ENCODE measurements at regions not wholly inside any gene's neighbourhood (a gene's known extent, or its start where the extent isn't known, plus 50 kb on each side); places are given as distances from the start of the nearest gene placed in this dataset.

- Histone ChIP-seq H3K4ac (replicated peaks; ENCODE audit: insufficient read length, low read depth, low read length) (no peak overlapping the region), H2BK20ac (ENCODE audit: low read length) (no peak overlapping the region), H3K9ac (replicated peaks in 1 of 4; ENCODE audit: extremely low read depth in 1 of 4, low read depth in 3 of 4, low read length in 3 of 4) (no peak overlapping the region), H4K8ac (ENCODE audit: extremely low read depth, insufficient read depth, low read length) (0 out of 2 replicates have a peak overlapping the region, but pooled peaks have one; percentile 29), H3K56ac (replicated peaks; ENCODE audit: insufficient read length, low read depth, low read length) (no peak overlapping the region), H3K27me3 (replicated peaks in 1 of 4; ENCODE audit: control insufficient read depth in 3 of 4, extremely low read depth in 1 of 4, insufficient read depth in 3 of 4, low read length in 3 of 4) (peaks cover 0 to 32% (median 22%) of the 10 kb centered on the region in 4 experiments; a peak in 6 of 7 replicates), H2BK5ac (ENCODE audit: low read depth, low read length) (no peak overlapping the region), H3K79me1 (ENCODE audit: low read depth, low read length) (no peaks in the 10 kb centered on the region), H2BK15ac (ENCODE audit: low read length) (no peak overlapping the region), H3K23me2 (ENCODE audit: low read depth, low read length) (no peaks in the 10 kb centered on the region), H2BK12ac (ENCODE audit: low read depth, low read length) (no peak overlapping the region), H3K36me3 (ENCODE audit: control insufficient read depth in 2 of 4, insufficient read depth in 4 of 4, low read length in 3 of 4) (no peaks in the 10 kb centered on the region), H3K4me2 (ENCODE audit: insufficient read depth in 1 of 2, low read depth in 2 of 2, low read length in 2 of 2) (no peak overlapping the region), H3K79me2 (ENCODE audit: control insufficient read depth in 1 of 2, insufficient read depth in 2 of 2, low read length in 2 of 2) (no peaks in the 10 kb centered on the region), H3K4me3 (ENCODE audit: extremely low read depth in 1 of 4, insufficient read depth in 2 of 4, low read depth in 3 of 4, low read length in 4 of 4) (no peak overlapping the region), H4K20me1 (replicated peaks in 1 of 2; ENCODE audit: control insufficient read depth in 1 of 2, insufficient read depth in 2 of 2, low read length in 2 of 2) (peaks cover 0 to 1% of the 10 kb centered on the region in 2 experiments), H3K27ac (ENCODE audit: low read depth, low read length) (no peak overlapping the region), H3K9me3 (ENCODE audit: insufficient read depth in 2 of 2, low read depth in 1 of 2, low read length in 1 of 2) (no peaks in the 10 kb centered on the region), H2BK120ac (replicated peaks; ENCODE audit: low read depth, low read length) (no peak overlapping the region), H4K5ac (ENCODE audit: insufficient read length, low read depth, low read length) (no peak overlapping the region), H2AFZ (ENCODE audit: low read length) (no peak overlapping the region), H2AK5ac (ENCODE audit: low read depth, low read length) (no peak overlapping the region), H3K4me1 (replicated peaks in 1 of 4; ENCODE audit: control insufficient read depth in 3 of 4, insufficient read depth in 4 of 4, low read length in 3 of 4) (peaks cover 0 to 14% (median 12%) of the 10 kb centered on the region in 4 experiments; a peak in 4 of 7 replicates), H4K91ac (replicated peaks; ENCODE audit: insufficient read length, low read length) (no peak overlapping the region), H3K18ac (ENCODE audit: extremely low read depth, low read length) (no peak overlapping the region), H3K14ac (ENCODE audit: insufficient read length) (no peak overlapping the region), H3K23ac (ENCODE audit: insufficient read length) (no peak overlapping the region)
- ChIA-PET CTCF (ENCODE audit: partially characterized antibody) (interaction anchor here (0.6 to 2.1 kb wide), 8 partner anchors 11 to 453 kb away, joined by 3 to 5 read pairs (median 4); no protein-coding TSS in a partner anchor), POLR2A (ENCODE audit: partially characterized antibody) (interaction anchor here (0.8 to 1.7 kb wide), 3 partner anchors 10 to 92 kb away, joined by 3 to 5 read pairs (median 3); no protein-coding TSS in a partner anchor)
- DNase-seq (ENCODE audit: low read depth in 1 of 2, low spot score in 2 of 2) (no peak), FAIRE-seq (no peak)
- TF ChIP-seq SAP30 (IDR thresholded peaks at IDR 0.05; ENCODE audit: insufficient read depth, insufficient replicate concordance, low read length): no peak
- TF ChIP-seq POLR2AphosphoS5 (IDR thresholded peaks at IDR 0.05; ENCODE audit: low read depth, low read length): no peak
- WGBS, 2 experiments (ENCODE audit: extremely low coverage in 1 of 2, insufficient coverage in 1 of 2, insufficient read length in 1 of 2, insufficient replicate concordance in 2 of 2, low coverage in 1 of 2, low lambda C conversion rate in 2 of 2, missing lambda C conversion rate in 1 of 2): 78% methylated on average over 5 of the region's 5 CpGs; no CpG with 5 or more reads in 1 of the 2 experiments
These were observed 172.9 kb upstream of the SMIM23 start for GRCh38 chr5:171612749-171613148.

Data from H1 (cell line).